BJ (cell line): ENCODE measurements at regions not wholly inside any gene's neighbourhood (a gene's known extent, or its start where the extent isn't known, plus 50 kb on each side); places are given as distances from the start of the nearest gene placed in this dataset.

Source experiments
- CTCF ChIA-PET: fragments of 350-600 bp; formaldehyde crosslinking; extraction: SDS; loops from one replicate; lab custom pipeline; 2021; ENCODE audit warnings: antibody characterized with exemption, inconsistent platforms; lab: Yijun Ruan, JAX
- POLR2A ChIA-PET: fragments of 300-600 bp; sonication (Branson Sonifier 250); formaldehyde crosslinking; extraction: SDS; loops from one replicate; lab custom pipeline; 2021; ENCODE audit warnings: antibody characterized with exemption; lab: Charles Lee
- DNase-seq: peaks from one replicate; pipeline ENCODE4 v3.0.0-alpha.2; 2011; ENCODE audit warnings: low read depth
- H3K27me3 ChIP-seq: 2 replicates; pipeline ENCODE4 v1.6.0; 2011; ENCODE audit warnings: low read length; ENCODE audit not compliant: control insufficient read depth, insufficient read depth
- H3K36me3 ChIP-seq: 2 replicates; pipeline ENCODE4 v1.5.1; 2011; ENCODE audit warnings: low read length; ENCODE audit not compliant: control insufficient read depth, insufficient read depth
- H3K4me3 ChIP-seq: 2 replicates; pipeline ENCODE4 v1.5.1; 2011; ENCODE audit warnings: low read depth, mild to moderate bottlenecking, control low read depth, low read length
- CTCF ChIP-seq: IDR thresholded peaks from 2 replicates; pipeline ENCODE4 v1.5.1; 2011; ENCODE audit warnings: low read depth, mild to moderate bottlenecking, control low read depth, inconsistent platforms, low read length, moderate library complexity; ENCODE audit not compliant: insufficient read depth

- Histone ChIP-seq H3K27me3 (no peaks in the 10 kb centered on the region), H3K36me3 (no peaks in the 10 kb centered on the region), H3K4me3 (no peak overlapping the region)
- no peak for TF ChIP-seq CTCF
- POLR2A ChIA-PET = no interaction called here
- DNase-seq = no peak
- CTCF ChIA-PET = no interaction called here
Measured at GRCh38 chr2:239621611-239622010, 220.8 kb upstream of the HDAC4 start.

GRCh38 chr2:239619369-239619768 is 218.5 kb upstream of the HDAC4 start:
- no peak for TF ChIP-seq CTCF
- DNase-seq = no peak
- Histone ChIP-seq H3K4me3 (no peak overlapping the region), H3K36me3 (no peaks in the 10 kb centered on the region), H3K27me3 (no peaks in the 10 kb centered on the region)
- ChIA-PET CTCF (no interaction called here), POLR2A (no interaction called here)

- DNase-seq = no peak
- H3K36me3 ChIP-seq = no peaks in the 10 kb centered on the region
- TF ChIP-seq CTCF = no peak
- H3K4me3 ChIP-seq = no peak overlapping the region
- no peaks in the 10 kb centered on the region for H3K27me3 ChIP-seq
- ChIA-PET CTCF (no interaction called here), POLR2A (no interaction called here)
Measured at GRCh38 chr2:239616729-239617128, 215.9 kb upstream of the HDAC4 start.

GRCh38 chr2:239612133-239612532 is 211.3 kb upstream of the HDAC4 start:
- Histone ChIP-seq H3K36me3 (no peaks in the 10 kb centered on the region), H3K27me3 (no peaks in the 10 kb centered on the region), H3K4me3 (no peak overlapping the region)
- no peak for DNase-seq
- ChIA-PET CTCF (interaction anchor here (1.3 kb wide), 1 partner anchor 23 kb away, joined by 3 read pairs; no protein-coding TSS in a partner anchor), POLR2A (no interaction called here)
- no peak for TF ChIP-seq CTCF

GRCh38 chr2:239611222-239611795 is 210.5 kb upstream of the HDAC4 start:
- no peak overlapping the region for H3K4me3 ChIP-seq
- TF ChIP-seq CTCF = no peak
- H3K27me3 ChIP-seq = no peaks in the 10 kb centered on the region
- ChIA-PET POLR2A (no interaction called here), CTCF (no interaction called here)
- no peaks in the 10 kb centered on the region for H3K36me3 ChIP-seq
- DNase-seq = no peak
